A549 (cell line): ENCODE measurements at regions not wholly inside any gene's neighbourhood (a gene's known extent, or its start where the extent isn't known, plus 50 kb on each side); places are given as distances from the start of the nearest gene placed in this dataset.

Source experiments
- CHD4 ChIP-seq: fragments of 200-600 bp; sonication (generic); IDR thresholded peaks from 2 replicates; pipeline ENCODE4 v1.6.1; 2016; ENCODE audit warnings: antibody characterized with exemption, mild to moderate bottlenecking, borderline replicate concordance
- CTCF ChIP-seq: fragments of >200 bp; sonication (Bioruptor Twin); formaldehyde crosslinking; IDR thresholded peaks from 3 replicates; pipeline ENCODE4 v1.5.1; 2016
- EP300 ChIP-seq, 2 experiments: fragments of >200 bp; sonication (Bioruptor Twin); formaldehyde crosslinking; IDR thresholded peaks; 2 replicates in 1 of 2; 3 replicates in 1 of 2; pipeline ENCODE4 v1.6.1; 2016 to 2017
- GATA3 ChIP-seq: IDR thresholded peaks from 2 replicates; pipeline ENCODE4 v1.6.1; 2012; ENCODE audit warnings: borderline replicate concordance
- JUN ChIP-seq, 2 experiments: fragments of >200 bp; sonication (Bioruptor Twin); formaldehyde crosslinking; IDR thresholded peaks; 2 replicates in 1 of 2; 3 replicates in 1 of 2; pipeline ENCODE4 v1.6.1; 2016 to 2017
- MAX ChIP-seq: IDR thresholded peaks from 2 replicates; pipeline ENCODE4 v1.6.1; 2012
- MAZ ChIP-seq: fragments of 150-350 bp; IDR thresholded peaks from 2 replicates; pipeline ENCODE4 v1.6.1; 2014; ENCODE audit warnings: antibody characterized with exemption, low read depth, low read length, borderline replicate concordance
- PBX3 ChIP-seq: IDR thresholded peaks from 2 replicates; pipeline ENCODE4 v1.6.1; 2012
- REST ChIP-seq: fragments of 200-600 bp; sonication (generic); IDR thresholded peaks from 2 replicates; pipeline ENCODE4 v1.6.1; 2016; ENCODE audit warnings: antibody characterized with exemption, mild to moderate bottlenecking, moderate library complexity
- SMC3 ChIP-seq: fragments of >200 bp; sonication (Bioruptor Twin); formaldehyde crosslinking; IDR thresholded peaks from 3 replicates; pipeline ENCODE4 v1.6.1; 2018; ENCODE audit warnings: inconsistent platforms
- USF2 ChIP-seq: fragments of 450-650 bp; IDR thresholded peaks from 2 replicates; pipeline ENCODE4 v1.6.1; 2014; ENCODE audit warnings: antibody characterized with exemption
- ZC3H11A ChIP-seq: fragments of 450-650 bp; IDR thresholded peaks from 2 replicates; pipeline ENCODE4 v1.6.1; 2014; ENCODE audit warnings: antibody characterized with exemption, mild to moderate bottlenecking

GRCh38 chr16:64304396-64304795 is 817.5 kb downstream of the CDH11 start:
- TF ChIP-seq EP300 (IDR thresholded peaks at IDR 0.05) (no peak), MAZ (no peak), PBX3 (no peak), CTCF (no peak), REST (no peak), CHD4 (no peak), MAX (no peak), JUN (IDR thresholded peaks at IDR 0.05) (no peak), ZC3H11A (no peak), SMC3 (no peak), USF2 (no peak), GATA3 (no peak)
